ENCODE measurements at regions not wholly inside any gene's neighbourhood (a gene's known extent, or its start where the extent isn't known, plus 50 kb on each side); places are given as distances from the start of the nearest gene placed in this dataset.

DNA sequence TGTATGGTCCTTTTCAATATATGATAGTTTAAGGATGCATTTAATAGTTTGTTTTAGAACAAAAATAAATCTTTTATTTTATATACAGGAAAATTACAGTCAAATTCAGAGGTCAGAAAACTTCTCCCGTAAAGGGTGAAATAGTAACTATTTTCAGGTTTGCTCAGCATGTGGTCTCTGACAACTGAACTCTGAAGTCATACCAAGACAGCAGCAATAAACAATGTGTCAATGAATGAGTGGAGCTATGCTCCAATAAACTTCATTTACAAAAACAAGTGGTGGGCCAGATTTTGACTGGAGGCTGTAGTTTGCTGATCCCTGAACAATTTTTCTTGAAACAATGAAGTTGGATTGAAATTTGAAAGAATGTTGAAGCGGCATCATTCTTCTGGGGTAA, 123.6 kb downstream of the ZNF248 start:
- Histone ChIP-seq H3K79me2 (ENCODE audit: insufficient read depth, low read length) (no peaks in the 10 kb centered on the region), H2BK12ac (ENCODE audit: insufficient read length, low read depth, low read length) (no peak overlapping the region), H3K27ac (ENCODE audit: insufficient read length, low read depth, low read length) (no peak overlapping the region), H2BK5ac (ENCODE audit: insufficient read length, low read length) (no peak overlapping the region), H2AK5ac (ENCODE audit: insufficient read length, low read length) (no peak overlapping the region), H2BK15ac (ENCODE audit: low read depth, low read length) (no peak overlapping the region), H2BK20ac (ENCODE audit: low read depth, low read length, poor library complexity, severe bottlenecking) (no peak overlapping the region), H2AFZ (ENCODE audit: low read length) (no peak overlapping the region), H3K4me1 (ENCODE audit: insufficient read depth, low read length) (no peaks in the 10 kb centered on the region), H3K9me3 (ENCODE audit: control insufficient read depth, low read depth, low read length) (peaks cover 14% of the 10 kb centered on the region), H4K5ac (ENCODE audit: insufficient read length, low read depth, low read length) (no peak overlapping the region), H3T11ph (ENCODE audit: low read length) (no peak overlapping the region), H3K4ac (ENCODE audit: low read depth, low read length) (no peak overlapping the region), H3K23ac (ENCODE audit: insufficient read length, low read depth, low read length) (no peak overlapping the region), H3K27me3 (ENCODE audit: insufficient read depth, low read length) (no peaks in the 10 kb centered on the region), H3K56ac (ENCODE audit: insufficient read length, low read depth, low read length) (no peak overlapping the region), H3K18ac (ENCODE audit: insufficient read length, low read depth, low read length) (no peak overlapping the region), H3K9ac (ENCODE audit: extremely low read depth, insufficient read length, low read length) (no peak overlapping the region), H3K23me2 (ENCODE audit: insufficient read length, low read depth, low read length, poor library complexity, severe bottlenecking) (no peaks in the 10 kb centered on the region), H3K14ac (ENCODE audit: insufficient read depth, low read length) (no peak overlapping the region), H4K20me1 (ENCODE audit: control insufficient read depth, insufficient read depth, insufficient read length) (no peaks in the 10 kb centered on the region), H3K4me2 (ENCODE audit: insufficient read depth, insufficient read length, low read length) (no peak overlapping the region), H4K8ac (replicated peaks; ENCODE audit: insufficient read length, low read depth, low read length) (no peak overlapping the region), H2BK120ac (ENCODE audit: low read depth, low read length, poor library complexity, severe bottlenecking) (no peak overlapping the region), H3K79me1 (ENCODE audit: insufficient read depth, low read depth, low read length, poor library complexity, severe bottlenecking) (no peaks in the 10 kb centered on the region), H4K91ac (ENCODE audit: insufficient read length, low read depth, low read length) (no peak overlapping the region)
- Mint-ChIP-seq H3K4me1 (no peaks in the 10 kb centered on the region), H3K36me3 (ENCODE audit: insufficient read depth in 1 of 3, low read depth in 3 of 3) (peaks cover 5 to 29% (median 11%) of the 10 kb centered on the region in 3 experiments; a peak in 4 of 7 replicates), H3K27ac (no peak overlapping the region), H3K27me3 (ENCODE audit: low read depth) (no peaks in the 10 kb centered on the region; the same call in 1 of the 2 replicates), H3K9me3 (peaks cover 78 to 86% of the 10 kb centered on the region in 2 experiments), H3K4me3 (no peak overlapping the region)
- DNase-seq: no peak
- TF ChIP-seq, protein P1, sequence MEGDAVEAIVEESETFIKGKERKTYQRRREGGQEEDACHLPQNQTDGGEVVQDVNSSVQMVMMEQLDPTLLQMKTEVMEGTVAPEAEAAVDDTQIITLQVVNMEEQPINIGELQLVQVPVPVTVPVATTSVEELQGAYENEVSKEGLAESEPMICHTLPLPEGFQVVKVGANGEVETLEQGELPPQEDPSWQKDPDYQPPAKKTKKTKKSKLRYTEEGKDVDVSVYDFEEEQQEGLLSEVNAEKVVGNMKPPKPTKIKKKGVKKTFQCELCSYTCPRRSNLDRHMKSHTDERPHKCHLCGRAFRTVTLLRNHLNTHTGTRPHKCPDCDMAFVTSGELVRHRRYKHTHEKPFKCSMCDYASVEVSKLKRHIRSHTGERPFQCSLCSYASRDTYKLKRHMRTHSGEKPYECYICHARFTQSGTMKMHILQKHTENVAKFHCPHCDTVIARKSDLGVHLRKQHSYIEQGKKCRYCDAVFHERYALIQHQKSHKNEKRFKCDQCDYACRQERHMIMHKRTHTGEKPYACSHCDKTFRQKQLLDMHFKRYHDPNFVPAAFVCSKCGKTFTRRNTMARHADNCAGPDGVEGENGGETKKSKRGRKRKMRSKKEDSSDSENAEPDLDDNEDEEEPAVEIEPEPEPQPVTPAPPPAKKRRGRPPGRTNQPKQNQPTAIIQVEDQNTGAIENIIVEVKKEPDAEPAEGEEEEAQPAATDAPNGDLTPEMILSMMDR (conservative IDR thresholded peaks at IDR 0.05): no peak
- WGBS (ENCODE audit: extremely low coverage, insufficient read length, low lambda C conversion rate): no CpG with 5 or more reads among the region's 2 CpGs

All from H9 (cell line).